Mammary epithelial cell (primary cell): ENCODE measurements at regions not wholly inside any gene's neighbourhood (a gene's known extent, or its start where the extent isn't known, plus 50 kb on each side); places are given as distances from the start of the nearest gene placed in this dataset.

Experiments
- EZH2 ChIP-seq: IDR thresholded peaks from 2 replicates; pipeline ENCODE4 v1.6.1; 2012; ENCODE audit warnings: low read length, inconsistent platforms, borderline replicate concordance
- TF ChIP-seq, protein P1 (sequence below), 2 donors: IDR thresholded peaks in 1 of 2; conservative IDR thresholded peaks in 1 of 2; 2 replicates each; pipeline ENCODE4 v1.5.1; 2011 to 2012; ENCODE audit warnings: inconsistent platforms in 2 of 2, low read length in 2 of 2, mild to moderate bottlenecking in 2 of 2, control low read depth in 1 of 2, low read depth in 1 of 2; ENCODE audit not compliant: insufficient read depth in 1 of 2; ENCODE audit errors: extremely low read depth in 1 of 2

GRCh38 chr7:69389216-69389615 lies 209.1 kb upstream of the AUTS2 start:
- TF ChIP-seq, protein P1, sequence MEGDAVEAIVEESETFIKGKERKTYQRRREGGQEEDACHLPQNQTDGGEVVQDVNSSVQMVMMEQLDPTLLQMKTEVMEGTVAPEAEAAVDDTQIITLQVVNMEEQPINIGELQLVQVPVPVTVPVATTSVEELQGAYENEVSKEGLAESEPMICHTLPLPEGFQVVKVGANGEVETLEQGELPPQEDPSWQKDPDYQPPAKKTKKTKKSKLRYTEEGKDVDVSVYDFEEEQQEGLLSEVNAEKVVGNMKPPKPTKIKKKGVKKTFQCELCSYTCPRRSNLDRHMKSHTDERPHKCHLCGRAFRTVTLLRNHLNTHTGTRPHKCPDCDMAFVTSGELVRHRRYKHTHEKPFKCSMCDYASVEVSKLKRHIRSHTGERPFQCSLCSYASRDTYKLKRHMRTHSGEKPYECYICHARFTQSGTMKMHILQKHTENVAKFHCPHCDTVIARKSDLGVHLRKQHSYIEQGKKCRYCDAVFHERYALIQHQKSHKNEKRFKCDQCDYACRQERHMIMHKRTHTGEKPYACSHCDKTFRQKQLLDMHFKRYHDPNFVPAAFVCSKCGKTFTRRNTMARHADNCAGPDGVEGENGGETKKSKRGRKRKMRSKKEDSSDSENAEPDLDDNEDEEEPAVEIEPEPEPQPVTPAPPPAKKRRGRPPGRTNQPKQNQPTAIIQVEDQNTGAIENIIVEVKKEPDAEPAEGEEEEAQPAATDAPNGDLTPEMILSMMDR (conservative IDR thresholded peaks at IDR 0.05 in 1 of 2, IDR thresholded peaks at IDR 0.05 in 1 of 2; ENCODE audit: extremely low read depth in 1 of 2, insufficient read depth in 1 of 2, low read depth in 1 of 2, low read length in 2 of 2), result no peak
- no peak for TF ChIP-seq EZH2
